ENCODE measurements at regions not wholly inside any gene's neighbourhood (a gene's known extent, or its start where the extent isn't known, plus 50 kb on each side); places are given as distances from the start of the nearest gene placed in this dataset.

DNA sequence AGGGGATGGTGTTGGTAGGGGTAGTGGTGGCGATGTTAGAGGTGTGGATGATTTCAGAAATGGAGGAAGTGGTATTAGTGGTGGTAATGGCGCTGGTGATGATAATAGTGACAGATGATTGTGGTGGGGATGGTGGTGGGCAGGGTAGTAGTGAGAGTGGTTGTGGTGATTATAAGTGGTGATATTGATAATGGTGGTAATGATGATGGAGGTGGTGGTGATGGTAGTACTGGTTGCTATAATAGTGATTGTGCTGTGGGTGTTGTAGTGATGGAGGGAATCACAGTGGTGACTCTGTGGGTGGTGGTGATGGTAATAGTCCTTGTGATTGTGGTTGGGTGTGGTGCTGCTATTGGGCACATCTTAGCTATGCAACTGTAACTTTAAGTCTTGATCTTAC, 61.6 kb upstream of the TBX20 start:
- TF ChIP-seq, protein P1, sequence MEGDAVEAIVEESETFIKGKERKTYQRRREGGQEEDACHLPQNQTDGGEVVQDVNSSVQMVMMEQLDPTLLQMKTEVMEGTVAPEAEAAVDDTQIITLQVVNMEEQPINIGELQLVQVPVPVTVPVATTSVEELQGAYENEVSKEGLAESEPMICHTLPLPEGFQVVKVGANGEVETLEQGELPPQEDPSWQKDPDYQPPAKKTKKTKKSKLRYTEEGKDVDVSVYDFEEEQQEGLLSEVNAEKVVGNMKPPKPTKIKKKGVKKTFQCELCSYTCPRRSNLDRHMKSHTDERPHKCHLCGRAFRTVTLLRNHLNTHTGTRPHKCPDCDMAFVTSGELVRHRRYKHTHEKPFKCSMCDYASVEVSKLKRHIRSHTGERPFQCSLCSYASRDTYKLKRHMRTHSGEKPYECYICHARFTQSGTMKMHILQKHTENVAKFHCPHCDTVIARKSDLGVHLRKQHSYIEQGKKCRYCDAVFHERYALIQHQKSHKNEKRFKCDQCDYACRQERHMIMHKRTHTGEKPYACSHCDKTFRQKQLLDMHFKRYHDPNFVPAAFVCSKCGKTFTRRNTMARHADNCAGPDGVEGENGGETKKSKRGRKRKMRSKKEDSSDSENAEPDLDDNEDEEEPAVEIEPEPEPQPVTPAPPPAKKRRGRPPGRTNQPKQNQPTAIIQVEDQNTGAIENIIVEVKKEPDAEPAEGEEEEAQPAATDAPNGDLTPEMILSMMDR (IDR thresholded peaks at IDR 0.05) = no peak
- no peak for TF ChIP-seq POLR2A (IDR thresholded peaks at IDR 0.05)
